H1 (cell line): ENCODE measurements at regions not wholly inside any gene's neighbourhood (a gene's known extent, or its start where the extent isn't known, plus 50 kb on each side); places are given as distances from the start of the nearest gene placed in this dataset.

Experiments used
- CTCF ChIA-PET: fragments of 300-600 bp; sonication (Branson Sonifier 250); formaldehyde crosslinking; loops from one replicate; lab custom pipeline; 2021; ENCODE audit not compliant: partially characterized antibody; lab: Charles Lee
- POLR2A ChIA-PET: fragments of 300-600 bp; sonication (Branson Sonifier 250); formaldehyde crosslinking; loops from one replicate; lab custom pipeline; 2021; ENCODE audit warnings: inconsistent platforms; ENCODE audit not compliant: partially characterized antibody; lab: Charles Lee
- DNase-seq, 2 experiments: peaks; one replicate each; pipeline versions ENCODE4 v3.0.0 to v3.0.0-alpha.2; 2010 to 2022; ENCODE audit warnings: low spot score in 2 of 2, low read depth in 1 of 2, mixed read lengths in 1 of 2
- FAIRE-seq: peaks from 2 replicates; lab custom pipeline; 2011; peaks lifted over from hg19 to GRCh38; lab: Jason Lieb, UNC
- H2AFZ ChIP-seq: 2 replicates; pipeline ENCODE4 v1.8.1; 2012; ENCODE audit warnings: low read length, inconsistent platforms
- H2AK5ac ChIP-seq: 2 replicates; pipeline ENCODE4 v1.6.1; 2013; ENCODE audit warnings: low read depth, low read length
- H2BK120ac ChIP-seq: replicated peaks from 2 replicates; pipeline ENCODE3; 2013; ENCODE audit warnings: low read depth, low read length, inconsistent platforms
- H2BK12ac ChIP-seq: 2 replicates; pipeline ENCODE4 v1.6.1; 2013; ENCODE audit warnings: low read depth, low read length
- H2BK15ac ChIP-seq: 2 replicates; pipeline ENCODE4 v1.6.1; 2013; ENCODE audit warnings: low read length
- H2BK20ac ChIP-seq: 2 replicates; pipeline ENCODE4 v1.6.1; 2013; ENCODE audit warnings: low read length
- H2BK5ac ChIP-seq: 2 replicates; pipeline ENCODE4 v1.6.1; 2013; ENCODE audit warnings: low read depth, low read length
- H3K14ac ChIP-seq: 2 replicates; pipeline ENCODE4 v1.6.1; 2013; ENCODE audit warnings: inconsistent platforms; ENCODE audit not compliant: insufficient read length
- H3K18ac ChIP-seq: 2 replicates; pipeline ENCODE4 v1.6.1; 2013; ENCODE audit warnings: low read length; ENCODE audit errors: extremely low read depth
- H3K23ac ChIP-seq: 2 replicates; pipeline ENCODE4 v1.6.1; 2013; ENCODE audit warnings: inconsistent platforms; ENCODE audit not compliant: insufficient read length
- H3K23me2 ChIP-seq: 2 replicates; pipeline ENCODE4 v1.6.1; 2013; ENCODE audit warnings: low read depth, low read length
- H3K27ac ChIP-seq: 2 replicates; pipeline ENCODE4 v1.6.1; 2011; ENCODE audit warnings: low read depth, low read length, inconsistent platforms
- H3K27me3 ChIP-seq, 4 experiments: replicated peaks in 1 of 4; 1 replicate in 1 of 4; 2 replicates in 3 of 4; pipeline versions ENCODE4 v1.6.1 to v1.8.1; 2011 to 2013; ENCODE audit warnings: low read length in 3 of 4, mild to moderate bottlenecking in 3 of 4, inconsistent platforms in 2 of 4, mixed read lengths in 2 of 4, moderate library complexity in 1 of 4; ENCODE audit not compliant: control insufficient read depth in 3 of 4, insufficient read depth in 3 of 4; ENCODE audit errors: extremely low read depth in 1 of 4
- H3K36me3 ChIP-seq, 4 experiments: 2 replicates each; pipeline versions ENCODE4 v1.6.1 to v1.8.1; 2011 to 2013; ENCODE audit warnings: mild to moderate bottlenecking in 4 of 4, low read length in 3 of 4, moderate library complexity in 2 of 4, control low read depth in 1 of 4, inconsistent platforms in 1 of 4; ENCODE audit not compliant: insufficient read depth in 4 of 4, control insufficient read depth in 2 of 4
- H3K4ac ChIP-seq: replicated peaks from 2 replicates; pipeline ENCODE3; 2013; ENCODE audit warnings: low read length, low read depth, mixed read lengths, inconsistent platforms; ENCODE audit not compliant: insufficient read length
- H3K4me1 ChIP-seq, 4 experiments: replicated peaks in 1 of 4; 1 replicate in 1 of 4; 2 replicates in 3 of 4; pipeline versions ENCODE4 v1.6.1 to v1.8.1; 2011 to 2013; ENCODE audit warnings: low read length in 3 of 4, inconsistent platforms in 2 of 4, mixed read lengths in 1 of 4; ENCODE audit not compliant: insufficient read depth in 4 of 4, control insufficient read depth in 3 of 4
- H3K4me2 ChIP-seq, 2 experiments: 2 replicates each; pipeline versions ENCODE4 v1.6.1 to v1.8.1; 2011 to 2013; ENCODE audit warnings: low read depth in 2 of 2, low read length in 2 of 2, control low read depth in 1 of 2, inconsistent platforms in 1 of 2, mild to moderate bottlenecking in 1 of 2; ENCODE audit not compliant: insufficient read depth in 1 of 2
- H3K4me3 ChIP-seq, 4 experiments: fragments of 200-600, 300-600 bp in 1 of 4; sonication (generic), shearing (Covaris generic), sonication (Bioruptor Twin) in 1 of 4; 2 replicates each; pipeline versions ENCODE4 v1.5.1 to v1.8.1; 2011 to 2016; ENCODE audit warnings: low read length in 4 of 4, low read depth in 3 of 4, control low read depth in 2 of 4, inconsistent platforms in 2 of 4, mild to moderate bottlenecking in 2 of 4, mixed read lengths in 1 of 4, moderate library complexity in 1 of 4; ENCODE audit not compliant: insufficient read depth in 2 of 4; ENCODE audit errors: extremely low read depth in 1 of 4
- H3K56ac ChIP-seq: replicated peaks from 2 replicates; pipeline ENCODE3; 2013; ENCODE audit warnings: low read depth, mild to moderate bottlenecking, mixed read lengths, low read length, inconsistent platforms; ENCODE audit not compliant: insufficient read length
- H3K79me1 ChIP-seq: 2 replicates; pipeline ENCODE4 v1.6.1; 2013; ENCODE audit warnings: low read depth, low read length, control low read depth
- H3K79me2 ChIP-seq, 2 experiments: 2 replicates each; pipeline versions ENCODE4 v1.6.1 to v1.8.1; 2012 to 2013; ENCODE audit warnings: low read length in 2 of 2, mild to moderate bottlenecking in 2 of 2, inconsistent platforms in 1 of 2; ENCODE audit not compliant: insufficient read depth in 2 of 2, control insufficient read depth in 1 of 2
- H3K9ac ChIP-seq, 4 experiments: replicated peaks in 1 of 4; 1 replicate in 1 of 4; 2 replicates in 3 of 4; pipeline versions ENCODE4 v1.6.1 to v1.8.1; 2011 to 2013; ENCODE audit warnings: low read depth in 3 of 4, low read length in 3 of 4, control low read depth in 2 of 4, mild to moderate bottlenecking in 2 of 4, moderate library complexity in 2 of 4, inconsistent platforms in 1 of 4; ENCODE audit errors: extremely low read depth in 1 of 4
- H3K9me3 ChIP-seq, 2 experiments: 2 replicates each; pipeline versions ENCODE4 v1.6.1 to v1.8.1; 2012 to 2013; ENCODE audit warnings: mild to moderate bottlenecking in 2 of 2, moderate library complexity in 2 of 2, control low read depth in 1 of 2, inconsistent platforms in 1 of 2, low read depth in 1 of 2, low read length in 1 of 2, mixed read lengths in 1 of 2; ENCODE audit not compliant: insufficient read depth in 2 of 2
- H4K20me1 ChIP-seq, 2 experiments: replicated peaks in 1 of 2; 2 replicates each; pipeline versions ENCODE3 to v1.8.1; 2011 to 2013; ENCODE audit warnings: inconsistent platforms in 2 of 2, low read length in 2 of 2, mild to moderate bottlenecking in 1 of 2; ENCODE audit not compliant: insufficient read depth in 2 of 2, control insufficient read depth in 1 of 2
- H4K5ac ChIP-seq: 2 replicates; pipeline ENCODE4 v1.6.1; 2013; ENCODE audit warnings: low read length, low read depth, mixed read lengths, inconsistent platforms; ENCODE audit not compliant: insufficient read length
- H4K8ac ChIP-seq: 2 replicates; pipeline ENCODE4 v1.8.0; 2013; ENCODE audit warnings: mild to moderate bottlenecking, moderate library complexity, low read length, inconsistent platforms; ENCODE audit not compliant: insufficient read depth; ENCODE audit errors: extremely low read depth
- H4K91ac ChIP-seq: replicated peaks from 2 replicates; pipeline ENCODE3; 2013; ENCODE audit warnings: low read length, mixed read lengths, inconsistent platforms; ENCODE audit not compliant: insufficient read length
- BACH1 ChIP-seq: IDR thresholded peaks from 2 replicates; pipeline ENCODE4 v1.6.1; 2012; ENCODE audit warnings: low read length, improper control_type of control experiment
- CBX8 ChIP-seq: fragments of 300-800, 300-1000 bp; sonication (generic); IDR thresholded peaks from 2 replicates; pipeline ENCODE4 v1.7.1; 2016; ENCODE audit warnings: low read depth, low read length, borderline replicate concordance
- FOSL1 ChIP-seq: IDR thresholded peaks from 2 replicates; pipeline ENCODE4 v1.6.1; 2011; ENCODE audit warnings: mild to moderate bottlenecking, low read depth, low read length, moderate library complexity; ENCODE audit not compliant: insufficient read depth
- HDAC2 ChIP-seq, 2 experiments: fragments of 300-600 bp in 1 of 2; sonication (generic) in 1 of 2; IDR thresholded peaks; 2 replicates each; pipeline ENCODE4 v1.6.1; 2011 to 2012; ENCODE audit warnings: low read depth in 2 of 2, low read length in 2 of 2, mild to moderate bottlenecking in 2 of 2, moderate library complexity in 2 of 2, borderline replicate concordance in 1 of 2, inconsistent platforms in 1 of 2
- SP1 ChIP-seq: IDR thresholded peaks from 2 replicates; pipeline ENCODE4 v1.6.1; 2011; ENCODE audit warnings: low read depth, low read length
- WGBS, 2 experiments: shearing (Covaris generic) in 1 of 2; methylation state at CpG; one replicate each; pipeline versions ENCODE4 v1.1.6 to v1.1.7; 2013 to 2015; ENCODE audit warnings: low lambda C conversion rate in 2 of 2, mixed read lengths in 2 of 2, inconsistent platforms in 1 of 2, low coverage in 1 of 2, missing lambda C conversion rate in 1 of 2; ENCODE audit not compliant: insufficient replicate concordance in 2 of 2, insufficient coverage in 1 of 2, insufficient read length in 1 of 2; ENCODE audit errors: extremely low coverage in 1 of 2, missing lambda C conversion rate in 1 of 2; 5-methylcytosine and 5-hydroxymethylcytosine counted together

GRCh38 chr6:7960848-7961247 is 50.3 kb upstream of the TXNDC5 start:
- no peak overlapping the region for H2AFZ ChIP-seq

More at GRCh38 chr6:7960848-7961247, 50.3 kb upstream of the TXNDC5 start:
- H3K9me3 ChIP-seq, result no peaks in the 10 kb centered on the region; a peak in 1 of 4 replicates
- H2BK20ac ChIP-seq, result no peak overlapping the region
- H3K4me1 ChIP-seq, result no peaks in the 10 kb centered on the region
- H3K4me3 ChIP-seq, result no peak overlapping the region
- H3K27me3 ChIP-seq, result no peaks in the 10 kb centered on the region
- H2BK120ac ChIP-seq, result no peak overlapping the region
- H4K5ac ChIP-seq, result no peak overlapping the region
- no peak for TF ChIP-seq HDAC2 (IDR thresholded peaks at IDR 0.05; ENCODE audit: borderline replicate concordance in 1 of 2, low read depth in 2 of 2, low read length in 2 of 2)
- TF ChIP-seq SP1, result no peak
- no peak for TF ChIP-seq CBX8
- TF ChIP-seq FOSL1, result no peak
- TF ChIP-seq BACH1, result no peak
- no peak overlapping the region for H2BK12ac ChIP-seq
- FAIRE-seq, result no peak
- ChIA-PET CTCF (interaction anchor here (0.8 kb wide), 1 partner anchor 9 kb away, joined by 3 read pairs; no protein-coding TSS in a partner anchor), POLR2A (no interaction called here)
- H3K36me3 ChIP-seq, result no peaks in the 10 kb centered on the region
- H4K91ac ChIP-seq, result no peak overlapping the region
- H3K4me2 ChIP-seq, result no peak overlapping the region
- H3K4ac ChIP-seq, result no peak overlapping the region
- H4K8ac ChIP-seq, result no peak overlapping the region
- no peak overlapping the region for H3K9ac ChIP-seq
- H3K27ac ChIP-seq, result no peak overlapping the region
- no peak overlapping the region for H3K56ac ChIP-seq
- no peak overlapping the region for H2BK15ac ChIP-seq
- no peak overlapping the region for H2AK5ac ChIP-seq
- H3K18ac ChIP-seq, result no peak overlapping the region
- H3K14ac ChIP-seq, result no peak overlapping the region
- H3K23ac ChIP-seq, result no peak overlapping the region
- DNase-seq, result no peak
- no peaks in the 10 kb centered on the region for H3K23me2 ChIP-seq
- 94% methylated on average over 5 of the region's 5 CpGs; no CpG with 5 or more reads in 1 of the 2 experiments for WGBS, 2 experiments
- no peaks in the 10 kb centered on the region for H3K79me2 ChIP-seq
- no peaks in the 10 kb centered on the region for H3K79me1 ChIP-seq
- H4K20me1 ChIP-seq, result no peaks in the 10 kb centered on the region
- no peak overlapping the region for H2BK5ac ChIP-seq
